ENCODE measurements at regions not wholly inside any gene's neighbourhood (a gene's known extent, or its start where the extent isn't known, plus 50 kb on each side); places are given as distances from the start of the nearest gene placed in this dataset.

DNA sequence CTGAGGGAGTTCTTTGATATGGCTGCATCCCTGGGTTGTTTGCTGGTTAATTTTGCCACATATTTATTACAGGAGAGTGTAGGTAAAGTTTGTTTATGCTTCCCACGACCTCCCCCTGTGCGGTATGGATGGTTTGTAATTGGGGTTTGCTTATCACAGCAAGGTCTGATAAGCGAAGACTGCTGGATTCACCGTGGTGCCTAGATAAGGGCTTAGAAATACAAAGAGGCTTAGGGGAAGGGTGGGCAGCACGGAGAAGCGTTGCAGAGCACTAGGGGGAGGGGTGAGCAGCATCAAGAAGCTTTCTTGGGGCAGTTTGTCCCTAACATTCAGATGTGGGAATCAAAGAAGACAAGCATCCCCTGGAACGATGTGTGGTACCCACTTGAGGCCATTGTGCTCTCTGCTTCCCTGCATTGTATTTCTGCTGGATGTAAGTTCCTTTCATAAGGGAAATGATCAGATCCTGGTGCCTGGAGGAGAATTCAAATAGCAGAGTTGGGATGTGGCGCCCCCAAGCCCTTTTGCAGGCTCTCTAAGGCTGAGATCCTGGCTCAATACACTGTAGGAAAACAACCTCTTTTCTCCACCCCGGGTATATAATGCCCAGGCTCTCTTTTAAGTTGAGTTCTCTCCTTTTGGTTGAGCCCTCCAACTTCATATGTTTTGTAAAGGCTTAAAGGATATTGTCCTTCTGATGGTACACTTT is 598.1 kb upstream of the ADGRL4 start:
- DNase-seq = no peak

DNA sequence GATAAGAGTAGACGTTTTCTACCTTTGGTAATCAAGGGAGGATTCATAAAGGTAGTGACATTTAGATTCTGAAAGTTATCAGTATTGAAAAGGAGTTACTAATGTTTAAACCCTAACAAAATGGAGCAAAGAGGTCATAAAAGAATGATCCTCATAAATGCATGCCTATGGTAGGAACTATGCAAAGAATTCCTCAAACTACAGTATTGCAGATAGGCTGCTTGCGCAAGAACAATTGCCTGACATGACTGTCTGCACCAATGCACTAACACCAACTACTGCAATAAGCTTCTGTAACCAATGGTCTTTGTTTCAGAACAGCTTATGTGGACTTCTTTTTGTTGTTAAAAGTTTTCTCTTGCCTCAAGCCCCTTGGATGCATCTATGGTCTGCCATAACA is 597.3 kb upstream of the ADGRL4 start:
- DNase-seq = no peak

DNA sequence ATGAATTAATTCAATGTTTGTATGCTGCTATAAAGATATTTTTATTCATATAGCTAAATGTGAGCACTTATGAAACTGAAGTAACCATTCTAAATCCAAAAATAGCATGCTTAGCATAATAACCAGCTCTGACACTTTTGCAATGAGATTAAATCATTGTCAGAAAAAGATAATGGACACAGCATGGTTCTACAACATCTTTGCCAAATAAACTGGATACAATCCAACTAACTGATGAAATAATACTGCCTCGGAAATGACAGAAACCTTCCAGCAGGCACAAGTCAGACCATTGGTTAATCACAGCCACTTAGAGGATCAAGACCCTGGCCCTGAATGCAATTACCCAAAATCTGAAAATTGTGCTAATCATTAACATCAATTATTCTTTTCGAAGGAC is 592.7 kb upstream of the ADGRL4 start:
- no peak for DNase-seq

DNA sequence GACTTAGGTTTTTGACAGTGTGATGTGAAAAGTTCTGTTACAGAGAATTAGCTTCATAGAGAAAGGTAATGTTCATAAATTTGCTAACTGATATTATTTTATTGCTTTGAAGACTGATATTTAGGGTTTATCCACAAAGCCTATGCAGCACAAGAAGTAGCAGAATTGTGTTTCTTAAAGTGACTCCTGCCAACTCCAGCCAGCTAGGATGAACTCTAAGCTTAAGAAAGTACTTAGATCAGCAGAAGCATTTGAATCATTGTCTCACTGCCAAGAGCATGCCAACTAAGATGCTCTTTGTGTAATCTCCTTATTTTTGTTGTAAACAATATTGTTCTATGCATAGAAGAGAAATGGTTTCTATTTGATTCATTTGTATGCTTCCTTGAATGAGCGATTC is 589.4 kb upstream of the ADGRL4 start:
- DNase-seq = no peak

DNA sequence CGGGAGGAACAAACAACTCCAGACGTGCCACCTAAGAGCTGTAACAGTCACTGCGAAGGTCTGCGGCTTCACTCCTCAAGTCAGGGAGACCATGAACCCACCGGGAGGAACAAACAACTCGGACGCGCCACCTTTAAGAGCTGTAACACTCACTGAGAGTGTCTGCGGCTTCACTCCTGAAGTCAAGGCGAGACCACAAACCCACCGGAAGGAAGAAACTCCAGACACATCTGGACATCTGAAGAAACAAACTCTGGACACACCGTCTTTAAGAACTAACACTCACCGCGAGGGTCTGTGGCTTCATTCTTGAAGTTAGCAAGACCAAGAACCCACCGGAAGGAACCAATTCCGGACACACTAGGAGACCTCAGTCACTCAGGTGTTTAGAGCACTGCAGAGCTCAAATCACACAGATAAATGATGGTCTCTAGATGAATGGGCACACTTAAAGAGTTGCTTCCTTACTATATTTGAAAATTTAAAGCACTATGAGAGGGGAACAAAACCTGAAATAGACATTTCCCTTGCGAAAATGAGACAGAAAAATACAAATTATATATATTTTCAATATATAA is 587.7 kb upstream of the ADGRL4 start:
- DNase-seq = no peak

DNA sequence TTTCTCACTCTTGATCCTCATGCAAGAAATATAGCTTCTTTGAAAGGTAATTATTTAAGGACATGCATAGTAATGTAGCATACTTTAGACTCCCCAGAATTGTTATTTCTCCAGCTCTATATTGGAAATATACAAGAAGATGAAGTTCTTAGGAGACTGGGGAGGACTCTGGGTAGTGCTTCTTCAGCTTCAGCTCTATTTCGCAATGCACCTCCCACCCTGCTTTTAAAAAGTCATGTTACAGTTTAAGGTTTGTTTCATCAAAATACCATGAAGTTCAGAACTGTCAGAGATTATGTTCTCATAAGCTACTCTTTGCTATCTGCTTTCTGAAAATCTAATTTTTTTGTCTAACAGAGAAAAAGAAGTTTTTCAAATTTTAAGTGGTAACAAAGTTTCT is 586.2 kb upstream of the ADGRL4 start:
- no peak for DNase-seq

DNA sequence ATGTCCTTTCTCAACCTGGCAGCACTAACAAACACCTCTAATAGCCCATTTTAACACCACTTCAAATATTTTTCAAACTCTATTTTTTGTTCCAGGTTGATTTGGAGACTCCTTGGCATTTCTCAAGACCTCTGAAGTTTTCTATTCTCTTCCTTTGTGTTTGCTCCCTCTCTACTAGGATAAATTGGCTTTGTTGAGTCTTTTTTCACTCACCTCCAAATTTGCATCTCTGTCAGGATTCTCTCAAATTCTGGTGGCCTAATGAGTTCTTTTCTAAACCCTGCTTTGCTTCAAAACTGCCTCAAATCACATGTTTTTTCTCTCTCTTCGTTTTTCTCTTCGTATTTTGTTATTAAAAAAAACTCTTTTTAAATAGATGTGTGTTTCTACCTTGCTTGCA is 582.2 kb upstream of the ADGRL4 start:
- no peak for DNase-seq

DNA sequence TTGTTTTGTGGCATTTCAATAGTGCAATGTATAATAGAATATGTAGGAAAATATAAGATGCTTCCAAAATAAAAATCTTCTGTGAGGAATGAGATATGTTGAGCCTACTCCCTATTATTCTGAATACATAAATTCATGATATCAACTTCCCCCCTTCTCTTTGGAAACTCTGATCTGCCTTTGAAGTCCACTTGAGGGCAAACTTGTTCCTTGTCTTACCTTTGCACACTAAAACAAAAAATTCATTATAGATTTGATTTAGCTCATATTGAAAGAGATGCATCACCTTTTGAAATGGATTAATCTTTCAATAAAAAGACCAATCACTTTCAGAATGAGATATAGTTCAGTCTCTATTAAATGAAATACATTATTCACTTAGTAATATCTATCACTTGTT is 580.7 kb upstream of the ADGRL4 start:
- DNase-seq = no peak

DNA sequence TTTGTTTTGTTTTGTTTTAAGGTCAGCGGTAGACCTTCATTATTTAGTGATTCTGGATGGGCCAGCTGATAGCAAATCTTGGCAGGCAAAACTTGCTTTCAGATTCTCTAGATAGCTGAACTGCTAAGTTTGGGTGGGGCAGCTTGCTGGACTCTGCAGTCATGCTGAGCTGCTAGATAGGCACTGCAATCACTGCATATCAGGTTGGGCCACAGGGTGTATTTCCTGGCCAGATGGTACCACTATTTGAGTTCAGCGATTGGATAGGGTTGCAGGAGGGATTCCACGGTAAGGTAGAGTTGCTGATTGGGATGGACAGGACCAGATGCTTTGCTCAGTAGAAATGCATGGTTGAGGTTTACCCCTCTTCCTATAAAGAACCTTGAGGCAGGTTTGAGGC is 579.3 kb upstream of the ADGRL4 start:
- DNase-seq = no peak

DNA sequence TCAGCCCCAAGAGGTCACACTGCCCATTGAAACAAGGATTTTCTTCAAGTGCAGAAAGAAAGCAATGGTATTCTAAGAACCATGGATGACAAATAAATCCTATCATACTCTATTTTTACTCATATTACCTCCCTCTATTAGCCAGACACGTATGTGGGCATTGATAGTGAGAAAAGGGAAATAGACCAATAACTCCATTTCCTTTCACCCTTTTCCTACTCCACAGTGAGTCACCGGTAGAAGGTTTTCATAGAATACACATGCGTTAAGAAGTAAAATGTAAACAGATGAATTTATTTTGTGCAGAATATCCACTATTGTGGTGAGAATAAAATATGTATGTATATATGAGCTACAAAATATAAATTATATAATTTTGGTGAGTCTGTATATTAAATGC is 568.9 kb upstream of the ADGRL4 start:
- DNase-seq = no peak

DNA sequence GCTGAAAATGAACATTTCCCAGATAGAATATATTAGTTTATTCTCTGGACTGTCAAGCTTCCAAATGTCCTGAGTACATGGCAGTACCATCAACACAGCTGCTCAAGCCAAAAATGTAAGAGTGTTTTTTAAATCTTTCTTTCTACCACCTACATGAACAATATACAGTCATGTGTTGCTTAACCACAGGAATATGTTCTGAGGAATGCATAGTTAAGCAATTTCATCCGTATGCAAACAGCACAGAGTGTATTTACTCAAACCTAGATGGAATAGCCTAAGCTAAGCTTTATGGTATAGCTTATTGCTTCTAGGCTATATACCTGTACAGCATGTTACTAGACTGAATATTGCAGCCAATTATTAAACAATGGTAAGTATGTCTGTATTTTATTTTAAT is 561.9 kb upstream of the ADGRL4 start:
- no peak for DNase-seq

DNA sequence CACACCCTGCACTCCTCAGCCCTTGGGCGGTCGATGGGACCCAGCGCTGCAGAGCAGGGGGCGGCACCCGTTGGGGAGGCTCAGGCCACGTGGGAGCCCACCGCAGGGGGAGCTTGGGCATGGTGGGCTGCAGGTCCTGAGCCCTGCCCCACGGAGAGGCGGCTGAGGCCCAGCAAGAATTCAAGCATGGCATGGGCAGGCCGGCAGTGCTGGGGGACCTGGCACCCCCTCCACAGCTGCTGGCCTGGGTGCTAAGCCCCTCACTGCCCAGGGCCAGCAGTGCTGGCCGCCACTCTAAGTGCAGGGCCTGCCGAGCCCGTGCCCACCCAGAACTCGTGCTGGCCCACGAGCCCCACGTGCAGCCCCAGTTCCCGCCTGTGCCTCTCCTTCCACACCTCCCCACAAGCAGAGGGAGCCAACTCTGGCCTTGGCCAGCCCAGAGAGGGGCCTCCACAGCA is 555.0 kb upstream of the ADGRL4 start:
- DNase-seq = no peak

DNA sequence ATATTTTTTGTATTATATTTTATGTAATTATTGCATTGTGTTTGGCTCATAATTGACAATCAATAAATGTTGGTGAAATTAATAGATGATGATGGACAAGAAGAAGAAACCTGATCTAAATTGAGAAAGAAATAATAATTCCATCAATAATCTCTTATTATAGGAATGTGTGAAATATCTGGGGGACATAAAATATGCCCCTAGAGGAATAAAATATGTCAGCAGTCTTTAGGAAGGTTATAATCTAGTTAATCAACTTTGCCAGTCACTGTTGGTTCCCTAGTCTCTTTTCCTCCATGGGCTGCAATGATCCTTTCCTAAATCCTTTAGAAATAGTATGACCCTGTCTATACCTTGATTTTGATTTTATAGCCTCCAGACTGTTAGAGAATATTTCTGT is 549.7 kb upstream of the ADGRL4 start:
- no peak for DNase-seq

DNA sequence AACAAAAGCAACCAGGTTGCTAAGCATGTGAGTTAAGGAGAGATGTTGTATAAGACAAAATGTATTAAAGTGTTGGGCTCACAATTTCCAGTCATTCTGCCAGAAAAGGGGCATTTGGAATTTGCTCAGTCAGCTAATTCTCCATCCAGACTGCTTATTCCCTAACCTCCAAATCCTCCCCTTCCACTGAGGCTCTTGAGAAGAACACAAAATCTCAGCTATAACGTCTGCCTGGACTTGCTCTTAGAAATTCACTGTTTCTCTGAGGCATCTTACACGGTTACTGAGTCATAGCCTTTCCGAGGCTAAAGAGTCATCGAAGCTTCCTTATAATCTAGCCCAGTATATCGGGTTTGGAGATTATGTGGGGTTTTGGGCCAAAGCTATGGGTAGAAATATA is 548.2 kb upstream of the ADGRL4 start:
- DNase-seq = no peak

DNA sequence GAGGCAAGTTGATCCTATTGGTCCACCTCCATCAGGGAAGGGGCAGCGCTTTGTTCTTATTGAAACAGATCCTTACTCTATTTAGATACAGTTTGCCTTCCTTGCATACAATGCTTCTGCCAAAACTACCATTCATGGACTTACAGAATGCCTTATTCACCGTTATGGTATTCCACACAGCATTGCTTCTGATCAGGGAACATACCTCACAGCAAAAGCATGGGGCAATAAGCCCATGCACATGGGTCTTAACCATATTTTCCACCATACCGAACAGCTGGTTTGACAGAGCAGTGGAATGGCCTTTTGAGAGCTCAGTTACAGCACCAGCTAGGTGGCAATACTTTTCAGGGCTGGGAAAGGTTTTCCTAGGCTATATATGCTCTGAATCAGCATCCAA is 544.8 kb upstream of the ADGRL4 start:
- no peak for DNase-seq

DNA sequence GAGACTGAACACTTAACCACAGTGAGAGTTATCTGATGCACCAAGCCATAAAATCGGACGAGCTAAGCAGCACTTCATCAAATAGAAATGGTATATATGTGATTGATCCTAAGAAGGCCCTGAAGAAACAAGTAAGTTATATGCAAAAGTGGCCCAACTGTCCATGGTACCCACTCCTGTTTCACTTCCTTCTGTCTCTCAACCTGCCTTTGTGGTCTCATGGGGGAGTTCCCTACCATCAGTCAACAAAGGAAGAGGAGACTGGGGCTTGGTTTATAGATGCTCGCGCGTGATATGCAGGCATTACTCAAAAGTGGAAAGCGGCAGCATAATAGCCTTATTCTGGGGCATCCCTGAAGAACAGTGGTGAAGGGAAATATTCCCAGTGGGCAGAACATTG is 543.9 kb upstream of the ADGRL4 start:
- DNase-seq = no peak

DNA sequence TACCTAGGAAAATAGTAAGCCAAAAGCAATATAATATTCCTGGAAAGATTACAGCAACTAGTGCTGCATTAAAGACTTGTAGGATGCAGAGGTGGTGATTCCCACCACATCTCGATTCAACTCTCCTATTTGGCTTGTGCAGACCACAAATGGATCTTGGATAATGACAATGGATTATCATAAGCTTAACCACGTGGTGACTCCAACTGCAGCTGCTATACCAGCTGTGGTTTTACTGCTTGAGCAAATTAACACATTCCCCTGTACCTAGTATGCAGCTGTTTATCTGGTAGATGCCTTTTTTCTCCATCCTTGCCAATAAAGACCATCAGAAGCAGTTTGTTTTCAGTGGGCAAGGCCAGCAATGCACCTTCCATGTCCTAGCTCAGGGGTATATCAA is 542.7 kb upstream of the ADGRL4 start:
- no peak for DNase-seq

DNA sequence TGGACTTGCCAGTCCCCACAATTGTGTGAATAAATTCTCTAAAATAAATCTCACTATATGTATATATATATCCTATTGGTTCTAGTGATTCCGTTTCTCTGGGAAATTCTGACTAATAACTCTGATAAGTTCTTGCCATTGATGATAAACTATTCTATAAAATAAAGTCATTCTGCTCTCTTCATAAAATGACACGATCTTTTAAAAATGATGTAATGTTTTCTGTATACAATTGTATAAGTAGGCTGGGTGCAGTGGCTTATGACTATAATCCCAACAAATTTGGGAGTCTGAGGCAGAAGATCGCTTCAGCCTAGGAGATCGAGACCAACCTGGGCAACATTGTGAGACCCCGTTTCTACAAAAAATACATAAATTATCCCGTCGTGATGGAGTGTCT is 541.0 kb upstream of the ADGRL4 start:
- DNase-seq = no peak

DNA sequence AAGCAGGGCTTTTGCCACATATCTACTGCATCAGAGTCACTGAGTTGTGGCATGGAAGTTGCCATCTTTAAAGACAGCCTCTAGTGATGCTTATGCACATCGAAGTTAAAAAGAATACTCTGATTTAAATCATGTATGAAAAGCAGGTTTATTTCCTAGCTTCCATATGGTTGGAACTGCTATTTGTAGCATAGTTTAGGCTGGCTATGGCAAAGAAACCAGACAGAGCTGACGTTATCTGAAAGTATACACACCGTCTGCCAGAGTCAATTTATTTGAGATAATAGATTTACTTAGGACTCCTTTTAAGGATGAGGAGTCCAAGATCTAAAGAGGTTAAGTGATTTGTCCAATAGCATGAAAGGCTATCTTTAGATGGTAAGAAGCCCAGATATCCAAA is 536.9 kb upstream of the ADGRL4 start:
- DNase-seq = no peak

DNA sequence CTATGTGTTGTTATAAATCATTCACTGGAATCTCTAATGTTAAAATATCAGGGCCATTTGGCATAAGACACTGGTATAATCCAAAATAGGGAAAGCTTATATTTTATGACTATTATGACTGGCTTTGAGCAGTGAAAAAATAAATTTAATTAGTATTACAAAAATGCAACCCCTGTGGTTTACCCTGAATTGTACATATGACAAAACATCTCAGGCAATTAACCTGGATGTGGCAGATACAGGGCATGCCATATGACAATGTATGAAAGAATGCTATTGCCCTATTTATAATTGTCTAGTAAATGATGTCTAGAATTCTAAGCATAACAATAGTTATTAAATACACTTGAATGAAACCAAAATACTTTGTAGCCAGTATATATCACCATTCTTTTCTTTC is 532.5 kb upstream of the ADGRL4 start:
- DNase-seq = no peak

DNA sequence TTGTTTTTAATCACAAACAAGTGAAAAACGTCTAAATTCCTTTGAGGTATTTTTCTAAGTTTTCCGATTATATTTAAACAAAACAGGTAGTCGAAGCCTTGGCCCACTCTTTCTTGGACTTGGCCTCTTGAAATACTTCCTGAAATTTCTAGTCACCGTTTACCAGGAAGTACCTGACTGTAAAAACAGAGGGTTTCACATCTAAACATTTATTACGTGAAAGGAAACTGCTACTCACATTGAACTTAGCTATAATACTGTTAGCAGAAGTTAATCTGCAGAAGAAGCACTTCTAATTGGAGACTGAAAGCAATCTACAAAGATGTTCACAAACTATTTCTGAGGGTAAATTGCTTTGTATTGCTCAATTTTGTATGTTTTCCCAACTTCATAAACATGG is 526.0 kb upstream of the ADGRL4 start:
- DNase-seq = no peak

DNA sequence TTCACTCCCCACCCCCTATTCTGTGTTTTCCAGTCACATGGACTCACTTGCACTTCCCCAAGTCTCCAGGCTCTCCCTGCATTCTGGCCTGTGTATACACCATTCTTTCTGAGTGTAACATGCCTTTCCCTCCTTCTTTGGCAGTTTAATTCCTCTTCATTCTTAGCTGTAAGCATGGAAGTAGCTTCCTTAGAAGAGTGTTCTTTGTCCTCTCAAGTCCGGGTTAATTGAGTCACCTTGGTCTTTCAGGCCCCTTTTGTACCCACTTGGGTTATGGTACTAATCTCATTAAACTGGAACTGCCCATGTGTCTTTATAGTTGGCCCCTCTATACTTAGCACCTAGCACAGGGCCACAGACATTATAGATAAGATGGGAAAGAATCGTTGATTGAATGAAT is 525.3 kb upstream of the ADGRL4 start:
- DNase-seq = no peak

DNA sequence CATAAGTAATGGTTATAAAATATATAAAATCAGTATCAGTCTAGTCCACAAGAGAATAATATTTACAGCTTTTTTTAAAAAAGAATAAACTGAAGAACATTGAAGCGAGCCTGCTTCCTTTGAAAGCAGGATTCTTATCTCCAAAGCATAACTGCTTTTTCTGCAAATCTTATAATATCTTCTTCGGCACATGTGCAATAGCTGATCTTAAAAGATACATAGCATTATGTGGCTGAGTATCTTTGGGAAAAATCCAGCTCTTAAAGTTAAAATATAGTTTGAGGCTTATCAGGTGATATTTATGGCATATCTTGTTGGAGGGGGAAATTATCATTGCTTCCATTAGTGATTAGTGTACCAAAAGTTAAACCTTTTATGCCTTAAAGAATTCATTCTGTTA is 523.9 kb upstream of the ADGRL4 start:
- DNase-seq = no peak

DNA sequence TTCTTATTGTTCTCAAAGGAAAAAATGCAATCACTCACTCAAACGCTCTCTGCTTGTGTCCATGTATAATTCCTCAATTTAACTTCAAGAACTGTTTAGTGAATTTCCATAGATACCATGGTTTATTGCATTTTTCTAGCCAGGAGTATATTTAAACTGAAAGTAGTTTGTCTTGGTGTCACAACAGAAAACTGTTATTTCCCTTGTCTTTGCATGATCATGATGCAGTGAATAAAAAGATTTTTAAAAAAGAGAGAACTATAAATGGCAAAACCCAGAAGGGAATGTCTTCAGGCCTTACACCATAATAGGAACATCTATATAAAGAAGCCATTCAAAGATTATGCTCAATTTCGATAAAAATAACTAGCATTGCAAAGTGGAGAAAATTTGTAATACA is 523.5 kb upstream of the ADGRL4 start:
- DNase-seq = no peak

DNA sequence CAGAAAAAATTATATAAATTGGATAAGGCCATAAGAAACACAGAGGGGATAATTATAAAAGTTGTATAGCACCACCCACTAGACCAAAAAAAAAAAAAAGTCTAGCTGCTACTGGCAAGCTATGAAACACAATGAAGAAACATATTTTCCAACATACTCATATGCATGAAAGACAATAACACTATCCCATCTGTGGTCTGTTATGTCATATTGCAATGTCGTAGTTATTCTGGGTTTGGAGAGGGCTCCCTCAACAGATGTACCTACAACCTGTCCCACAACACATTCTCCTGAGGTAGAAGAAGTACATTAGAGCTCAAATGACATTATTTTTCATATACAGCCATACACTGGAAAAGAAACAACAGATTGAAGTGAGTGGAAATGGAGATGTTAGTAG is 517.6 kb upstream of the ADGRL4 start:
- DNase-seq = no peak

All from NCI-H510A (cell line).